ENCODE measurements at regions not wholly inside any gene's neighbourhood (a gene's known extent, or its start where the extent isn't known, plus 50 kb on each side); places are given as distances from the start of the nearest gene placed in this dataset.

GRCh38 chr2:65716698-65717097 is 284.3 kb upstream of the SPRED2 start:
- DNase-seq = no peak

- no peak for DNase-seq
These were observed 282.9 kb upstream of the SPRED2 start for GRCh38 chr2:65715323-65715722.

GRCh38 chr2:65714866-65715265 is 282.5 kb upstream of the SPRED2 start:
- DNase-seq = no peak

GRCh38 chr2:65711863-65712262 is 279.5 kb upstream of the SPRED2 start:
- DNase-seq = no peak

GRCh38 chr2:65710779-65711295 is 278.4 kb upstream of the SPRED2 start:
- DNase-seq = no peak

- DNase-seq = no peak
These were observed 278.0 kb upstream of the SPRED2 start for GRCh38 chr2:65710356-65710755.

- DNase-seq = no peak
These were observed 275.7 kb upstream of the SPRED2 start for GRCh38 chr2:65708086-65708485.

GRCh38 chr2:65706411-65706810 is 274.0 kb upstream of the SPRED2 start:
- DNase-seq = no peak

- DNase-seq = no peak
These were observed 268.8 kb upstream of the SPRED2 start for GRCh38 chr2:65701191-65701590.

- no peak for DNase-seq
These were observed 268.3 kb upstream of the SPRED2 start for GRCh38 chr2:65700720-65701119.

- no peak for DNase-seq
These were observed 267.7 kb upstream of the SPRED2 start for GRCh38 chr2:65700004-65700651.

GRCh38 chr2:65691816-65692215 is 259.4 kb upstream of the SPRED2 start:
- DNase-seq = no peak

GRCh38 chr2:65688141-65688886 is 255.9 kb upstream of the SPRED2 start:
- no peak for DNase-seq

- no peak for DNase-seq
These were observed 255.2 kb upstream of the SPRED2 start for GRCh38 chr2:65687614-65688013.

- no peak for DNase-seq
These were observed 254.6 kb upstream of the SPRED2 start for GRCh38 chr2:65686928-65687521.

- no peak for DNase-seq
These were observed 249.1 kb upstream of the SPRED2 start for GRCh38 chr2:65681503-65681902.

GRCh38 chr2:65678779-65679391 is 246.5 kb upstream of the SPRED2 start:
- DNase-seq = no peak

GRCh38 chr2:65675350-65675749 is 243.0 kb upstream of the SPRED2 start:
- DNase-seq = no peak

- no peak for DNase-seq
These were observed 239.4 kb upstream of the SPRED2 start for GRCh38 chr2:65671670-65672242.

GRCh38 chr2:65669574-65669973 is 237.2 kb upstream of the SPRED2 start:
- no peak for DNase-seq

- DNase-seq = no peak
These were observed 236.3 kb upstream of the SPRED2 start for GRCh38 chr2:65668744-65669143.

- no peak for DNase-seq
These were observed 233.8 kb upstream of the SPRED2 start for GRCh38 chr2:65666156-65666725.

- no peak for DNase-seq
These were observed 232.5 kb upstream of the SPRED2 start for GRCh38 chr2:65664931-65665330.

Measured in stimulated activated CD8-positive, alpha-beta memory T cell treated with anti-CD3 and anti-CD28 coated beads, Interleukin-4, amount 100 ng/mL, for 48 hours (primary cell).